GM23338 (cell line): ENCODE measurements at regions not wholly inside any gene's neighbourhood (a gene's known extent, or its start where the extent isn't known, plus 50 kb on each side); places are given as distances from the start of the nearest gene placed in this dataset.

ENCODE experiments used
- ATAC-seq: fragments of 200-7000 bp; cut with Tn5 transposase; 3 replicates; pipeline ENCODE4 v1.9.1; 2020
- DNase-seq: peaks from one replicate; pipeline ENCODE4 v3.0.0-alpha.2; 2015; ENCODE audit warnings: low spot score
- H2AFZ ChIP-seq: fragments of 200-600 bp; sonication (generic); 2 replicates; pipeline ENCODE4 v1.8.0; 2016; ENCODE audit warnings: antibody characterized with exemption, mild to moderate bottlenecking, moderate library complexity
- H3F3A ChIP-seq: fragments of 200-600 bp; sonication (generic); replicated peaks from 2 replicates; pipeline ENCODE4 v1.8.0; 2017; ENCODE audit warnings: antibody characterized with exemption, mixed run types, low read depth
- H3K27ac ChIP-seq: fragments of 200-600 bp; sonication (generic); 2 replicates; pipeline ENCODE4 v1.6.1; 2016; ENCODE audit warnings: low read depth
- H3K27me3 ChIP-seq: fragments of 200-600 bp; sonication (generic); 2 replicates; pipeline ENCODE4 v1.8.0; 2016; ENCODE audit warnings: mild to moderate bottlenecking, mixed run types, moderate library complexity; ENCODE audit not compliant: insufficient read depth
- H3K36me3 ChIP-seq: fragments of 200-600 bp; sonication (generic); 2 replicates; pipeline ENCODE4 v1.8.0; 2016; ENCODE audit warnings: mild to moderate bottlenecking; ENCODE audit not compliant: insufficient read depth
- H3K4me1 ChIP-seq: fragments of 200-600 bp; sonication (generic); 2 replicates; pipeline ENCODE4 v1.8.0; 2016; ENCODE audit warnings: mild to moderate bottlenecking, moderate library complexity; ENCODE audit not compliant: insufficient read depth
- H3K4me2 ChIP-seq: fragments of 200-600 bp; sonication (generic); 2 replicates; pipeline ENCODE4 v1.7.1; 2017; ENCODE audit warnings: mixed run types
- H3K4me3 ChIP-seq: fragments of 200-600 bp; sonication (generic); 2 replicates; pipeline ENCODE4 v1.6.1; 2016; ENCODE audit warnings: mixed run types
- H3K79me2 ChIP-seq: fragments of 200-600 bp; sonication (generic); replicated peaks from 2 replicates; pipeline ENCODE4 v1.8.0; 2017; ENCODE audit warnings: mild to moderate bottlenecking; ENCODE audit not compliant: insufficient read depth
- H3K9me2 ChIP-seq: fragments of 200-600 bp; sonication (generic); 2 replicates; pipeline ENCODE4 v1.8.0; 2017; ENCODE audit not compliant: insufficient read depth
- H4K20me1 ChIP-seq: fragments of 200-600 bp; sonication (generic); replicated peaks from 2 replicates; pipeline ENCODE4 v1.8.0; 2017; ENCODE audit warnings: mild to moderate bottlenecking; ENCODE audit not compliant: insufficient read depth
- H3K27ac Mint-ChIP-seq: 2 replicates; pipeline ENCODE4 v1.8.0; 2020; ENCODE audit warnings: inconsistent platforms, mild to moderate bottlenecking, moderate library complexity, mixed read lengths
- H3K27me3 Mint-ChIP-seq: 3 replicates; pipeline ENCODE4 v1.8.0; 2022; ENCODE audit warnings: low read depth, mild to moderate bottlenecking, moderate library complexity, mixed read lengths, inconsistent platforms; ENCODE audit not compliant: insufficient read depth, poor library complexity
- H3K36me3 Mint-ChIP-seq: 3 replicates; pipeline ENCODE4 v1.8.0; 2021; ENCODE audit warnings: low read depth, mild to moderate bottlenecking, inconsistent platforms, moderate library complexity, mixed read lengths
- H3K4me1 Mint-ChIP-seq: 3 replicates; pipeline ENCODE4 v1.8.0; 2020; ENCODE audit warnings: mild to moderate bottlenecking, inconsistent platforms, mixed read lengths
- H3K4me3 Mint-ChIP-seq: 3 replicates; pipeline ENCODE4 v1.8.0; 2021; ENCODE audit warnings: moderate library complexity, mild to moderate bottlenecking, inconsistent platforms, mixed read lengths
- H3K9me3 Mint-ChIP-seq: 3 replicates; pipeline ENCODE4 v1.8.0; 2020; ENCODE audit warnings: moderate library complexity, mild to moderate bottlenecking, inconsistent platforms, mixed read lengths
- CREB1 ChIP-seq: fragments of 250-450 bp; sonication (Bioruptor Pico); IDR thresholded peaks from 2 replicates; pipeline ENCODE4 v1.5.0; 2020; ENCODE audit warnings: low read depth, mild to moderate bottlenecking, moderate library complexity
- CTCF ChIP-seq, 2 experiments: fragments of 200-600 bp in 1 of 2; sonication (generic) in 1 of 2; conservative IDR thresholded peaks; 2 replicates each; pipeline versions ENCODE4 v1.5.1 to v1.6.1; 2016 to 2017; ENCODE audit warnings: antibody characterized with exemption in 2 of 2, low read depth in 2 of 2, mild to moderate bottlenecking in 2 of 2, moderate library complexity in 1 of 2
- EZH2 ChIP-seq: fragments of 200-600 bp; sonication (generic); IDR thresholded peaks from one replicate; pipeline ENCODE4 v1.8.0; 2017; ENCODE audit warnings: antibody characterized with exemption, mild to moderate bottlenecking, low read depth; ENCODE audit not compliant: unreplicated experiment
- EZH2phosphoT487 ChIP-seq: fragments of 200-600 bp; sonication (generic); IDR thresholded peaks from one replicate; pipeline ENCODE4 v1.8.1; 2018; ENCODE audit warnings: antibody characterized with exemption; ENCODE audit not compliant: unreplicated experiment
- JUNB ChIP-seq: IDR thresholded peaks from one replicate; pipeline ENCODE4 v1.6.1; 2016; ENCODE audit warnings: antibody characterized with exemption; ENCODE audit not compliant: unreplicated experiment
- NANOG ChIP-seq: IDR thresholded peaks from 2 replicates; pipeline ENCODE4 v1.6.1; 2016; ENCODE audit warnings: antibody characterized with exemption, borderline replicate concordance
- POLR2AphosphoS5 ChIP-seq: IDR thresholded peaks from 2 replicates; pipeline ENCODE4 v1.6.1; 2016; ENCODE audit warnings: antibody characterized with exemption, low read depth
- STAT1 ChIP-seq: IDR thresholded peaks from one replicate; pipeline ENCODE4 v1.6.1; 2016; ENCODE audit warnings: antibody characterized with exemption; ENCODE audit not compliant: unreplicated experiment
- ZNF114 ChIP-seq: fragments of 250-450 bp; sonication (Bioruptor Pico); IDR thresholded peaks from 2 replicates; pipeline ENCODE4 v1.5.0; 2020; ENCODE audit warnings: mild to moderate bottlenecking, moderate library complexity
- ZNF331 ChIP-seq: fragments of 250-450 bp; sonication (Bioruptor Pico); IDR thresholded peaks from 2 replicates; pipeline ENCODE4 v1.5.0; 2020; ENCODE audit warnings: low read depth, mild to moderate bottlenecking, moderate library complexity
- TF ChIP-seq, protein P1 (sequence below): IDR thresholded peaks from 2 replicates; pipeline ENCODE4 v1.6.1; 2016; ENCODE audit warnings: antibody characterized with exemption
- TF ChIP-seq, protein P2 (sequence below): IDR thresholded peaks from one replicate; pipeline ENCODE4 v1.6.1; 2018; ENCODE audit warnings: antibody characterized with exemption; ENCODE audit not compliant: unreplicated experiment
- TF ChIP-seq, protein P3 (sequence below): fragments of 250-450 bp; sonication (Bioruptor Pico); IDR thresholded peaks from 2 replicates; pipeline ENCODE4 v1.5.0; 2020; ENCODE audit warnings: mild to moderate bottlenecking, moderate library complexity

DNA sequence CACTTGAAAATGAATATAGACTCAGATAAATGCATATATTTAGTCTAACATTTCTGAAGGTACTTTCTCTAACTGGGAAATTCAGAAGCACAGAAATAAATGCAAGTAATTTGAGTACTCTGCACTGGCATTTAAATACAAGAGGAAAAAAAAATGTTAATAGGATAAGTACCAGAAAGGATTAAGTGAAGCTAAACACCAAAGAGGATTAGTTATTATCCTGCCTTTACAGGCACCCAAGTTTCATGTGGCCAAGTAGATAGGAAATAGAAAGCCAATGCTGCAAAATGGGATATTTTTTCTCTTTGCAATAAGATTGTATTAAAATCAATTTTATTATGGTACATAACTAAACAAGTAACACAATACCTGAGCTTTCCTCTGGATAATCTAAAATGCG, 762.5 kb downstream of the PCDH7 start:
- Histone ChIP-seq H3K36me3 (no peaks in the 10 kb centered on the region), H4K20me1 (no peaks in the 10 kb centered on the region), H3K4me1 (no peaks in the 10 kb centered on the region), H3K9me2 (no peaks in the 10 kb centered on the region), H3K27me3 (no peaks in the 10 kb centered on the region), H3K27ac (no peak overlapping the region), H3K4me3 (no peak overlapping the region), H3K79me2 (no peaks in the 10 kb centered on the region), H3K4me2 (no peak overlapping the region), H3F3A (no peaks in the 10 kb centered on the region), H2AFZ (no peak overlapping the region)
- Mint-ChIP-seq H3K27me3 (no peaks in the 10 kb centered on the region), H3K4me1 (peaks cover 3% of the 10 kb centered on the region; the same call in 2 of the 3 replicates), H3K4me3 (no peak overlapping the region), H3K9me3 (peaks cover under 1% of the 10 kb centered on the region; the same call in 1 of the 3 replicates), H3K36me3 (no peaks in the 10 kb centered on the region), H3K27ac (no peak overlapping the region)
- DNase-seq: no peak
- TF ChIP-seq EZH2phosphoT487 (no peak), CREB1 (CRISPR knock-in tag) (no peak), CTCF (conservative IDR thresholded peaks at IDR 0.05; ENCODE audit: low read depth in 2 of 2) (no peak), ZNF331 (CRISPR knock-in tag) (no peak), ZNF114 (CRISPR knock-in tag) (no peak), EZH2 (no peak), POLR2AphosphoS5 (no peak), NANOG (no peak), STAT1 (no peak), JUNB (no peak)
- TF ChIP-seq, protein P1, sequence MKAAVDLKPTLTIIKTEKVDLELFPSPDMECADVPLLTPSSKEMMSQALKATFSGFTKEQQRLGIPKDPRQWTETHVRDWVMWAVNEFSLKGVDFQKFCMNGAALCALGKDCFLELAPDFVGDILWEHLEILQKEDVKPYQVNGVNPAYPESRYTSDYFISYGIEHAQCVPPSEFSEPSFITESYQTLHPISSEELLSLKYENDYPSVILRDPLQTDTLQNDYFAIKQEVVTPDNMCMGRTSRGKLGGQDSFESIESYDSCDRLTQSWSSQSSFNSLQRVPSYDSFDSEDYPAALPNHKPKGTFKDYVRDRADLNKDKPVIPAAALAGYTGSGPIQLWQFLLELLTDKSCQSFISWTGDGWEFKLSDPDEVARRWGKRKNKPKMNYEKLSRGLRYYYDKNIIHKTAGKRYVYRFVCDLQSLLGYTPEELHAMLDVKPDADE: no peak
- TF ChIP-seq, protein P2, sequence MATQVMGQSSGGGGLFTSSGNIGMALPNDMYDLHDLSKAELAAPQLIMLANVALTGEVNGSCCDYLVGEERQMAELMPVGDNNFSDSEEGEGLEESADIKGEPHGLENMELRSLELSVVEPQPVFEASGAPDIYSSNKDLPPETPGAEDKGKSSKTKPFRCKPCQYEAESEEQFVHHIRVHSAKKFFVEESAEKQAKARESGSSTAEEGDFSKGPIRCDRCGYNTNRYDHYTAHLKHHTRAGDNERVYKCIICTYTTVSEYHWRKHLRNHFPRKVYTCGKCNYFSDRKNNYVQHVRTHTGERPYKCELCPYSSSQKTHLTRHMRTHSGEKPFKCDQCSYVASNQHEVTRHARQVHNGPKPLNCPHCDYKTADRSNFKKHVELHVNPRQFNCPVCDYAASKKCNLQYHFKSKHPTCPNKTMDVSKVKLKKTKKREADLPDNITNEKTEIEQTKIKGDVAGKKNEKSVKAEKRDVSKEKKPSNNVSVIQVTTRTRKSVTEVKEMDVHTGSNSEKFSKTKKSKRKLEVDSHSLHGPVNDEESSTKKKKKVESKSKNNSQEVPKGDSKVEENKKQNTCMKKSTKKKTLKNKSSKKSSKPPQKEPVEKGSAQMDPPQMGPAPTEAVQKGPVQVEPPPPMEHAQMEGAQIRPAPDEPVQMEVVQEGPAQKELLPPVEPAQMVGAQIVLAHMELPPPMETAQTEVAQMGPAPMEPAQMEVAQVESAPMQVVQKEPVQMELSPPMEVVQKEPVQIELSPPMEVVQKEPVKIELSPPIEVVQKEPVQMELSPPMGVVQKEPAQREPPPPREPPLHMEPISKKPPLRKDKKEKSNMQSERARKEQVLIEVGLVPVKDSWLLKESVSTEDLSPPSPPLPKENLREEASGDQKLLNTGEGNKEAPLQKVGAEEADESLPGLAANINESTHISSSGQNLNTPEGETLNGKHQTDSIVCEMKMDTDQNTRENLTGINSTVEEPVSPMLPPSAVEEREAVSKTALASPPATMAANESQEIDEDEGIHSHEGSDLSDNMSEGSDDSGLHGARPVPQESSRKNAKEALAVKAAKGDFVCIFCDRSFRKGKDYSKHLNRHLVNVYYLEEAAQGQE: no peak
- TF ChIP-seq, protein P3, sequence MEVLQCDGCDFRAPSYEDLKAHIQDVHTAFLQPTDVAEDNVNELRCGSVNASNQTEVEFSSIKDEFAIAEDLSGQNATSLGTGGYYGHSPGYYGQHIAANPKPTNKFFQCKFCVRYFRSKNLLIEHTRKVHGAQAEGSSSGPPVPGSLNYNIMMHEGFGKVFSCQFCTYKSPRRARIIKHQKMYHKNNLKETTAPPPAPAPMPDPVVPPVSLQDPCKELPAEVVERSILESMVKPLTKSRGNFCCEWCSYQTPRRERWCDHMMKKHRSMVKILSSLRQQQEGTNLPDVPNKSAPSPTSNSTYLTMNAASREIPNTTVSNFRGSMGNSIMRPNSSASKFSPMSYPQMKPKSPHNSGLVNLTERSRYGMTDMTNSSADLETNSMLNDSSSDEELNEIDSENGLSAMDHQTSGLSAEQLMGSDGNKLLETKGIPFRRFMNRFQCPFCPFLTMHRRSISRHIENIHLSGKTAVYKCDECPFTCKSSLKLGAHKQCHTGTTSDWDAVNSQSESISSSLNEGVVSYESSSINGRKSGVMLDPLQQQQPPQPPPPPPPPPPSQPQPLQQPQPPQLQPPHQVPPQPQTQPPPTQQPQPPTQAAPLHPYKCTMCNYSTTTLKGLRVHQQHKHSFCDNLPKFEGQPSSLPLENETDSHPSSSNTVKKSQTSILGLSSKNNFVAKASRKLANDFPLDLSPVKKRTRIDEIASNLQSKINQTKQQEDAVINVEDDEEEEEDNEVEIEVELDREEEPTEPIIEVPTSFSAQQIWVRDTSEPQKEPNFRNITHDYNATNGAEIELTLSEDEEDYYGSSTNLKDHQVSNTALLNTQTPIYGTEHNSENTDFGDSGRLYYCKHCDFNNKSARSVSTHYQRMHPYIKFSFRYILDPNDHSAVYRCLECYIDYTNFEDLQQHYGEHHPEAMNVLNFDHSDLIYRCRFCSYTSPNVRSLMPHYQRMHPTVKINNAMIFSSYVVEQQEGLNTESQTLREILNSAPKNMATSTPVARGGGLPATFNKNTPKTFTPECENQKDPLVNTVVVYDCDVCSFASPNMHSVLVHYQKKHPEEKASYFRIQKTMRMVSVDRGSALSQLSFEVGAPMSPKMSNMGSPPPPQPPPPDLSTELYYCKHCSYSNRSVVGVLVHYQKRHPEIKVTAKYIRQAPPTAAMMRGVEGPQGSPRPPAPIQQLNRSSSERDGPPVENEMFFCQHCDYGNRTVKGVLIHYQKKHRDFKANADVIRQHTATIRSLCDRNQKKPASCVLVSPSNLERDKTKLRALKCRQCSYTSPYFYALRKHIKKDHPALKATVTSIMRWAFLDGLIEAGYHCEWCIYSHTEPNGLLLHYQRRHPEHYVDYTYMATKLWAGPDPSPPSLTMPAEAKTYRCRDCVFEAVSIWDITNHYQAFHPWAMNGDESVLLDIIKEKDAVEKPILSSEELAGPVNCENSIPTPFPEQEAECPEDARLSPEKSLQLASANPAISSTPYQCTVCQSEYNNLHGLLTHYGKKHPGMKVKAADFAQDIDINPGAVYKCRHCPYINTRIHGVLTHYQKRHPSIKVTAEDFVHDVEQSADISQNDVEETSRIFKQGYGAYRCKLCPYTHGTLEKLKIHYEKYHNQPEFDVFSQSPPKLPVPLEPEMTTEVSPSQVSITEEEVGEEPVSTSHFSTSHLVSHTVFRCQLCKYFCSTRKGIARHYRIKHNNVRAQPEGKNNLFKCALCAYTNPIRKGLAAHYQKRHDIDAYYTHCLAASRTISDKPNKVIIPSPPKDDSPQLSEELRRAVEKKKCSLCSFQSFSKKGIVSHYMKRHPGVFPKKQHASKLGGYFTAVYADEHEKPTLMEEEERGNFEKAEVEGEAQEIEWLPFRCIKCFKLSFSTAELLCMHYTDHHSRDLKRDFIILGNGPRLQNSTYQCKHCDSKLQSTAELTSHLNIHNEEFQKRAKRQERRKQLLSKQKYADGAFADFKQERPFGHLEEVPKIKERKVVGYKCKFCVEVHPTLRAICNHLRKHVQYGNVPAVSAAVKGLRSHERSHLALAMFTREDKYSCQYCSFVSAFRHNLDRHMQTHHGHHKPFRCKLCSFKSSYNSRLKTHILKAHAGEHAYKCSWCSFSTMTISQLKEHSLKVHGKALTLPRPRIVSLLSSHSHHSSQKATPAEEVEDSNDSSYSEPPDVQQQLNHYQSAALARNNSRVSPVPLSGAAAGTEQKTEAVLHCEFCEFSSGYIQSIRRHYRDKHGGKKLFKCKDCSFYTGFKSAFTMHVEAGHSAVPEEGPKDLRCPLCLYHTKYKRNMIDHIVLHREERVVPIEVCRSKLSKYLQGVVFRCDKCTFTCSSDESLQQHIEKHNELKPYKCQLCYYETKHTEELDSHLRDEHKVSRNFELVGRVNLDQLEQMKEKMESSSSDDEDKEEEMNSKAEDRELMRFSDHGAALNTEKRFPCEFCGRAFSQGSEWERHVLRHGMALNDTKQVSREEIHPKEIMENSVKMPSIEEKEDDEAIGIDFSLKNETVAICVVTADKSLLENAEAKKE (CRISPR knock-in tag): no peak
- no peak for ATAC-seq
